ENCODE measurements at regions not wholly inside any gene's neighbourhood (a gene's known extent, or its start where the extent isn't known, plus 50 kb on each side); places are given as distances from the start of the nearest gene placed in this dataset.
"Not testable (repeated sequence)": the region's sequence is repeated elsewhere in the genome, so short reads cannot be mapped to it uniquely, and the experiment has no call there.

- DNase-seq, result not testable (repeated sequence)
These were observed 129.0 kb upstream of the OR4C13 start for GRCh38 chr11:49823188-49823587.

DNA sequence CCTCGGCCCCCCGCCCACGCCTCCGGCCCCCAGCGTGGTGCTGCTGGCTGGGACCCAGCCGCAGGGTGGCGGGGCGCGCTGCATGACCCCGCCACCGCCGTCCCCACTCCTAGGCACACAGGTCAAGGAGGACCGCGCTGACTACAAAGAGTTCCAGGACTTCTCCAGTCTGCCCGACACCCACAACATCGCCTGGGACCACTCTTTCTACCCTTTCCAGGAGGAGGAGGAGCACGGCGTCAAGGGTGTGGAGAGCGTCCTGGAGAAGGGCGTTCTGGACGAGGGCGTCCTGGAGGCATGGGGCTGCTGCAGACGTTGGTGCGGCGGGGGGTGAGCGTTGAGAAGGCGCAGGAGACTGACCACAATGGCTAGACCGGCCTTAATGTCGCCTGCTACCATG lies 101.7 kb upstream of the OR4C13 start:
- DNase-seq, result not testable (repeated sequence)

DNA sequence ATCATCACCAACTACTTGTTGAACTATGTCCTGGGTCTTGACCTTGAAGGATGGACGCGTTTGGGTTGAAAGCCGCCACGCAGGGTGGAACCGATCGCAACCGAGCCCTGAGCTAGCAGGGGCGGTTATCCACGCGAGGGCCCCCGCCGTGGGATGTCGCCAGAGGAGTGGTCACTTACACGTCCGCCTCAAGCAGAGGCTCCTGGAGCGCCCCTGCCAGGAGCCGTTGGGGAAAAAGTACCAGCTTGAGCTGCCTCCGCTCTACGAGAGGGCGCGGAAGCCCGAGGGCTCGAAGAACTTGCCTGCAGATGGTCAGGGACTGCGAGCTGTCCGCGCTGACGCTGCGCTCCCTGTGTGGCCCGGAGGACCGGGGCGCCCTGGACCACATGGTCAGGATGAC lies 100.7 kb upstream of the OR4C13 start:
- DNase-seq, result no peak

DNA sequence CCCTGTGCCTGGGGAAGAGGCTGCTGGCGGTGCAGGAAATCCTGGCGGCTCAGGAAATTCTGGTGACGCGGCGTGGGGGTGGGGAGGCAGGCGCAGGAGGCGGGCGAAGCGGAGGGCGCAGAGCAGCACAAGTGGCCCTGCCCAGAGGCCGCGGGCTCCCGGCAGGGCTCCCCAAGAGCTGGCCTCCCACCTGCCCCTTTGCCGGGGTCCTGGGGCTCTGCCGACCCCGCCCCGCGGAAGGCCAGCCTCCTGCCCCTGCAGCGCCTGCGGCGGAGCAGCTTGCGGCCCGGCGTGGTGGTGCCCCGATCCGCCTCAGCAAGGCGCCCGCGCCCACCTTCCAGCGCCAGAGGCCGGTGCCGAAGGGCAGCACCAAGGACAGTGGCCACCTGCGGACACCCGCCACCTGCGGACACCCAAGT lies 100.2 kb upstream of the OR4C13 start:
- DNase-seq, result no peak

- not testable (repeated sequence) for DNase-seq
These were observed 63.3 kb upstream of the OR4C13 start for GRCh38 chr11:49888875-49889274.

DNA sequence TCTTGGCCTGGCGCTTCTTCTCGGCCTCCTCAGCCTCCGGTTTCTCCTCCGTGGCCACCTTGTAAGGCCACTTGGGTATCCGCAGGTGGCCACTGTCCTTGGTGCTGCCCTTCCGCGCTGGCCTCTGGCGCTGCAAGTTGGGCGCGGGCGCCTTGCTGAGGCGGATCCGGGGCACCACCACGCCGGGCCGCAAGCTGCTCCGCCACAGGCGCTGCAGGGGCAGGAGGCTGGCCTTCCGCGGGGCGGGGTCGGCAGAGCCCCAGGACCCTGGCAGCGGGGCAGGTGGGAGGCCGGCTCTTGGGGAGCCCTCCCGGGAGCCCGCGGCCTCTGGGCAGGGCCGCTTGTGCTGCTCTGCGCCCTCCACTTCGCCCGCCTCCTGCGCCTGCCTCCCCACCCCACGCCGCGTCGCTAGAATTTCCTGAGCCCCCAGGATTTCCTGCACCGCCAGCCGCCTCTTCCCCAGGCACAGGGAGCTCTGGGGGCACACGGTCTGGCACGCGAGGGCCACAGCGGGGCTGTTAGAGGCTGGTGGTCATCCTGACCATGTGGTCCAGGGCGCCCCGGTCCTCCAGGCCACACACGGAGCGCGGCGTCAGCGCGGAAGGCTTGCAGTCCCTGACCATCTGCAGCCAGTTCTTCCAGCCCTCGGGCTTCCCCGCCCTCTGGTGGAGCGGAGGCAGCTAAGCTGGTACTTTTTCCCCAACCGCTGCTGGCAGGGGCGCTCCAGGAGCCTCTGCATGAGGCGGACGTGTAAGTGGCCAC lies 60.1 kb upstream of the OR4C13 start:
- not testable (repeated sequence) for DNase-seq

DNA sequence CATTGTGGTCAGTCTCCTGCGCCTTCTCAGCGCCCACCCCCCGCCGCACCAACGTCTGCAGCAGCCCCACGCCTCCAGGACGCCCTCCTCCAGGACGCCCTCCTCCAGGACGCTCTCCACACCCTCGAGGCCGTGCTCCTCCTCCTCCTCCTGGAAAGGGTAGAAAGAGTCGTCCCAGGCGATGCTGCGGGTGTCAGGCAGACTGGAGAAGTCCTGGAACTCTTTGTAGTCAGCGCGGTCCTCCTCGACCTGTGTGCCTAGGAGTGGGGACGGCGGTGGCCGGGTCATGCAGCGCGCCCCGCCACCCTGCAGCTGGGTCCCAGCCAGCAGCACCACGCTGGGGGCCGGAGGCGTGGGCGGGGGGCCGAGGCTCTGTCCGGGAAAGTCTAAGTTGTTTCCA lies 58.7 kb upstream of the OR4C13 start:
- DNase-seq, result not testable (repeated sequence)

All from NCI-H524 (cell line).